IMR-90 (cell line): ENCODE measurements at regions not wholly inside any gene's neighbourhood (a gene's known extent, or its start where the extent isn't known, plus 50 kb on each side); places are given as distances from the start of the nearest gene placed in this dataset.

Source experiments
- ATAC-seq: fragments of 200-7000 bp; cut with Tn5 transposase; 2 replicates; pipeline ENCODE4 v1.9.1; 2020; ENCODE audit warnings: low read depth, mild to moderate bottlenecking, moderate library complexity
- BruUV-seq: library from RNA; stranded (reverse); fragments of 400-500 nt; replicated peaks from 2 replicates; lab custom pipeline; 2021; lab: Mats Ljungman, UMichigan
- CTCF ChIA-PET: fragments of 300-600 bp; formaldehyde crosslinking; extraction: SDS; loops from one replicate; lab custom pipeline; 2021; ENCODE audit warnings: antibody characterized with exemption; lab: Yijun Ruan, JAX
- POLR2A ChIA-PET: fragments of 300-600 bp; sonication (Branson Sonifier 250); formaldehyde crosslinking; loops from one replicate; lab custom pipeline; 2022; ENCODE audit warnings: antibody characterized with exemption; ENCODE audit not compliant: unreplicated experiment; lab: Charles Lee
- DNase-seq: peaks from one replicate; pipeline ENCODE4 v3.0.0; 2013
- H2AFZ ChIP-seq: replicated peaks from 2 replicates; pipeline ENCODE3; 2013; ENCODE audit warnings: low read length, mild to moderate bottlenecking; ENCODE audit not compliant: poor library complexity
- H2AK5ac ChIP-seq: 2 replicates; pipeline ENCODE4 v1.6.1; 2013; ENCODE audit warnings: low read depth, low read length, inconsistent platforms
- H2AK9ac ChIP-seq: replicated peaks from 2 replicates; pipeline ENCODE3; 2013; ENCODE audit warnings: mild to moderate bottlenecking, low read depth, low read length, moderate library complexity; ENCODE audit not compliant: poor library complexity
- H2BK120ac ChIP-seq: 2 replicates; pipeline ENCODE4 v1.6.1; 2013; ENCODE audit warnings: low read depth, low read length, inconsistent platforms
- H2BK15ac ChIP-seq: 3 replicates; pipeline ENCODE4 v1.6.1; 2013; ENCODE audit warnings: low read depth, low read length, inconsistent platforms
- H2BK20ac ChIP-seq: 2 replicates; pipeline ENCODE4 v1.6.1; 2013; ENCODE audit warnings: low read depth, mild to moderate bottlenecking, inconsistent platforms, low read length, moderate library complexity
- H2BK5ac ChIP-seq: 2 replicates; pipeline ENCODE4 v1.6.1; 2013; ENCODE audit warnings: mild to moderate bottlenecking, low read depth, low read length, inconsistent platforms; ENCODE audit not compliant: poor library complexity, severe bottlenecking
- H3K14ac ChIP-seq: replicated peaks from 2 replicates; pipeline ENCODE4 v1.6.1; 2013; ENCODE audit warnings: low read depth, low read length, inconsistent platforms
- H3K18ac ChIP-seq: 2 replicates; pipeline ENCODE4 v1.6.1; 2013; ENCODE audit warnings: low read depth, low read length, control low read depth
- H3K23ac ChIP-seq: 2 replicates; pipeline ENCODE4 v1.6.1; 2013; ENCODE audit warnings: low read depth, low read length, inconsistent platforms
- H3K27ac ChIP-seq: 2 replicates; pipeline ENCODE4 v1.5.1; 2013; ENCODE audit warnings: mild to moderate bottlenecking, control low read depth, low read length; ENCODE audit not compliant: insufficient read depth
- H3K27me3 ChIP-seq: 2 replicates; pipeline ENCODE4 v1.6.1; 2013; ENCODE audit warnings: low read length; ENCODE audit not compliant: control insufficient read depth, insufficient read depth
- H3K36me3 ChIP-seq: 2 replicates; pipeline ENCODE4 v1.6.1; 2013; ENCODE audit warnings: low read length, mixed read lengths; ENCODE audit not compliant: control insufficient read depth, insufficient read depth
- H3K4ac ChIP-seq: 2 replicates; pipeline ENCODE4 v1.6.1; 2013; ENCODE audit warnings: low read depth, low read length, inconsistent platforms
- H3K4me1 ChIP-seq: 2 replicates; pipeline ENCODE4 v1.6.1; 2013; ENCODE audit warnings: low read length, mixed read lengths; ENCODE audit not compliant: control insufficient read depth, insufficient read depth
- H3K4me2 ChIP-seq: 2 replicates; pipeline ENCODE4 v1.6.1; 2013; ENCODE audit warnings: low read depth, mild to moderate bottlenecking, control low read depth, low read length, moderate library complexity
- H3K4me3 ChIP-seq: 2 replicates; pipeline ENCODE4 v1.5.1; 2013; ENCODE audit warnings: low read depth, mild to moderate bottlenecking, control low read depth, low read length, moderate library complexity; ENCODE audit not compliant: insufficient read depth
- H3K56ac ChIP-seq: 2 replicates; pipeline ENCODE4 v1.6.1; 2013; ENCODE audit warnings: low read length, inconsistent platforms; ENCODE audit not compliant: insufficient read depth; ENCODE audit errors: extremely low read depth
- H3K79me1 ChIP-seq, 2 experiments: 2 replicates each; pipeline ENCODE4 v1.6.1; 2013; ENCODE audit warnings: low read length in 2 of 2, inconsistent platforms in 1 of 2, low read depth in 1 of 2
- H3K9ac ChIP-seq: 2 replicates; pipeline ENCODE4 v1.6.1; 2013; ENCODE audit warnings: low read depth, low read length, control low read depth
- H3K9me1 ChIP-seq: 2 replicates; pipeline ENCODE4 v1.6.1; 2013; ENCODE audit warnings: low read length, inconsistent platforms; ENCODE audit not compliant: insufficient read depth
- H3K9me3 ChIP-seq: 2 replicates; pipeline ENCODE4 v1.6.1; 2013; ENCODE audit warnings: low read length; ENCODE audit not compliant: control insufficient read depth, insufficient read depth
- H4K20me1 ChIP-seq: 2 replicates; pipeline ENCODE4 v1.6.1; 2013; ENCODE audit warnings: low read length, inconsistent platforms; ENCODE audit not compliant: insufficient read depth
- H4K5ac ChIP-seq: 2 replicates; pipeline ENCODE4 v1.6.1; 2013; ENCODE audit warnings: mild to moderate bottlenecking, low read depth, low read length, control low read depth
- H4K8ac ChIP-seq, 2 experiments: 2 replicates each; pipeline ENCODE4 v1.6.1; 2013; ENCODE audit warnings: low read depth in 2 of 2, low read length in 2 of 2, control low read depth in 1 of 2, inconsistent platforms in 1 of 2
- H4K91ac ChIP-seq: 2 replicates; pipeline ENCODE4 v1.6.1; 2013; ENCODE audit warnings: low read depth, low read length, inconsistent platforms; ENCODE audit not compliant: insufficient read depth
- BHLHE40 ChIP-seq: fragments of 150-350 bp; IDR thresholded peaks from 2 replicates; pipeline ENCODE4 v1.6.1; 2016; ENCODE audit warnings: mild to moderate bottlenecking, low read depth, low read length
- CEBPB ChIP-seq: IDR thresholded peaks from 2 replicates; pipeline ENCODE4 v1.6.1; 2012; ENCODE audit warnings: low read depth, low read length, improper control_type of control experiment
- CHD1 ChIP-seq: IDR thresholded peaks from 2 replicates; pipeline ENCODE4 v1.6.1; 2012; ENCODE audit warnings: low read depth, low read length, improper control_type of control experiment
- FOS ChIP-seq: fragments of 150-350 bp; IDR thresholded peaks from 2 replicates; pipeline ENCODE4 v1.6.1; 2016; ENCODE audit warnings: low read depth, low read length
- MAZ ChIP-seq: IDR thresholded peaks from 2 replicates; pipeline ENCODE4 v1.6.1; 2012; ENCODE audit warnings: low read depth, mild to moderate bottlenecking, low read length, improper control_type of control experiment, moderate library complexity, borderline replicate concordance
- MXI1 ChIP-seq: IDR thresholded peaks from 2 replicates; pipeline ENCODE4 v1.6.1; 2012; ENCODE audit warnings: low read depth, mild to moderate bottlenecking, low read length, moderate library complexity, borderline replicate concordance
- NFE2L2 ChIP-seq: fragments of 150-350 bp; IDR thresholded peaks from 2 replicates; pipeline ENCODE4 v1.6.1; 2016; ENCODE audit warnings: low read depth, mild to moderate bottlenecking, low read length
- POLR2A ChIP-seq: IDR thresholded peaks from 2 replicates; pipeline ENCODE4 v1.6.1; 2012; ENCODE audit warnings: mild to moderate bottlenecking, low read depth, low read length
- RCOR1 ChIP-seq: IDR thresholded peaks from 2 replicates; pipeline ENCODE4 v1.6.1; 2012; ENCODE audit warnings: mild to moderate bottlenecking, low read length, improper control_type of control experiment; ENCODE audit not compliant: insufficient replicate concordance
- RFX5 ChIP-seq: IDR thresholded peaks from 2 replicates; pipeline ENCODE4 v1.8.0; 2012; ENCODE audit warnings: low read depth, mild to moderate bottlenecking, low read length, moderate library complexity
- WGBS, 2 experiments: methylation state at CpG; one replicate each; pipeline versions ENCODE4 v1.1.5 to v1.1.7; 2013; ENCODE audit warnings: missing lambda C conversion rate in 2 of 2; ENCODE audit not compliant: insufficient read length in 1 of 2; ENCODE audit errors: extremely low coverage in 2 of 2; 5-methylcytosine and 5-hydroxymethylcytosine counted together
- dilution Hi-C: fragments of 300-500 bp; cut with HindIII; formaldehyde crosslinking; loops from one replicate; pipeline ENCODE4 v1.14.3; 2018; ENCODE audit warnings: low sequenced_read_pairs; ENCODE audit not compliant: unreplicated experiment
- in situ Hi-C: fragments of 300-500 bp; cut with MboI; formaldehyde crosslinking; loops from 3 replicates; pipeline ENCODE4 v1.14.3; 2019; ENCODE audit warnings: low sequenced_read_pairs, inconsistent platforms, mixed read lengths
- intact Hi-C: fragments of 100-400 bp; cut with micrococcal nuclease; formaldehyde crosslinking; loops from 2 replicates; pipeline ENCODE4 v1.10.0; 2022
- TF ChIP-seq, protein P1 (sequence below): fragments of 150-350 bp; IDR thresholded peaks from 2 replicates; pipeline ENCODE4 v1.6.1; 2017; ENCODE audit warnings: mild to moderate bottlenecking, antibody characterized with exemption, low read length, low read depth
- TF ChIP-seq, protein P2 (sequence below): fragments of 150-350 bp; IDR thresholded peaks from 2 replicates; pipeline ENCODE4 v1.6.1; 2016; ENCODE audit warnings: low read depth, mild to moderate bottlenecking, low read length, moderate library complexity, borderline replicate concordance

DNA sequence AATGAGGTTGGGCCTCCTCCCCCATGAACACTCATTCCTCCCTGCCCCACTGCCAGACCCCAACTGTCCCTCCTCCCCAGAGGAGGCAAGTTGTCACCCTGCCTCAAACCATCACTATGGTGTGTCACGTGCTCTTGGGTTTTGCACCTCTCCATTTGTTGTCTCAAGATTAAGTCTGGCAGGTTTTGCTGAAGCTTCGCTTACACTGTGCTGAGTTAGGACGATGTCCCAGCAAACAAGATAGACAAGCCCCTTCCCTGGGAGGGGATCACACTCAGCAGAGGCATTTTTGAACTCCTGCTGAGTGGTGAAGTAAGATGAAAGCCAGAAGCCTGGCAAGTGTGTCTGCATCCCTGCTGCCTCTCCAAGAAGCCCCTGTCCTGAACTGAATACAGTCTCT lies 78.3 kb downstream of the CBLN1 start:
- Histone ChIP-seq H3K79me1 (no peaks in the 10 kb centered on the region), H2AK9ac (no peak overlapping the region), H3K4me3 (no peak overlapping the region), H4K5ac (no peak overlapping the region), H3K56ac (no peak overlapping the region), H2BK5ac (no peak overlapping the region), H3K9me1 (no peaks in the 10 kb centered on the region), H2BK15ac (no peak overlapping the region), H3K27me3 (no peaks in the 10 kb centered on the region), H3K36me3 (no peaks in the 10 kb centered on the region), H3K4me2 (no peak overlapping the region), H3K27ac (no peak overlapping the region), H3K14ac (no peak overlapping the region), H3K4ac (no peak overlapping the region), H3K23ac (no peak overlapping the region), H3K4me1 (no peaks in the 10 kb centered on the region), H4K91ac (no peak overlapping the region), H2AFZ (no peak overlapping the region), H3K18ac (no peak overlapping the region), H2BK20ac (no peak overlapping the region), H2BK120ac (no peak overlapping the region), H3K9me3 (no peaks in the 10 kb centered on the region), H4K8ac (no peak overlapping the region), H3K9ac (no peak overlapping the region), H2AK5ac (no peak overlapping the region), H4K20me1 (no peaks in the 10 kb centered on the region)
- dilution Hi-C loops (no loop called here), in situ Hi-C loops (no loop called here), intact Hi-C loops (no loop called here)
- no peak for TF ChIP-seq NFE2L2
- no peak for TF ChIP-seq RFX5
- TF ChIP-seq FOS = no peak
- TF ChIP-seq CEBPB = no peak
- TF ChIP-seq MAZ = no peak
- no peak for TF ChIP-seq POLR2A
- no peak for TF ChIP-seq MXI1
- TF ChIP-seq, protein P1, sequence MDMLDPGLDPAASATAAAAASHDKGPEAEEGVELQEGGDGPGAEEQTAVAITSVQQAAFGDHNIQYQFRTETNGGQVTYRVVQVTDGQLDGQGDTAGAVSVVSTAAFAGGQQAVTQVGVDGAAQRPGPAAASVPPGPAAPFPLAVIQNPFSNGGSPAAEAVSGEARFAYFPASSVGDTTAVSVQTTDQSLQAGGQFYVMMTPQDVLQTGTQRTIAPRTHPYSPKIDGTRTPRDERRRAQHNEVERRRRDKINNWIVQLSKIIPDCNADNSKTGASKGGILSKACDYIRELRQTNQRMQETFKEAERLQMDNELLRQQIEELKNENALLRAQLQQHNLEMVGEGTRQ = no peak
- TF ChIP-seq RCOR1 = no peak
- TF ChIP-seq CHD1 = no peak
- TF ChIP-seq, protein P2, sequence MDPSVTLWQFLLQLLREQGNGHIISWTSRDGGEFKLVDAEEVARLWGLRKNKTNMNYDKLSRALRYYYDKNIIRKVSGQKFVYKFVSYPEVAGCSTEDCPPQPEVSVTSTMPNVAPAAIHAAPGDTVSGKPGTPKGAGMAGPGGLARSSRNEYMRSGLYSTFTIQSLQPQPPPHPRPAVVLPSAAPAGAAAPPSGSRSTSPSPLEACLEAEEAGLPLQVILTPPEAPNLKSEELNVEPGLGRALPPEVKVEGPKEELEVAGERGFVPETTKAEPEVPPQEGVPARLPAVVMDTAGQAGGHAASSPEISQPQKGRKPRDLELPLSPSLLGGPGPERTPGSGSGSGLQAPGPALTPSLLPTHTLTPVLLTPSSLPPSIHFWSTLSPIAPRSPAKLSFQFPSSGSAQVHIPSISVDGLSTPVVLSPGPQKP = no peak
- TF ChIP-seq BHLHE40 = no peak
- CTCF ChIA-PET = no interaction called here
- POLR2A ChIA-PET = no interaction called here
- WGBS, 2 experiments = no CpG with 5 or more reads among the region's 3 CpGs
- no TSS peak for BruUV-seq
- ATAC-seq (no peak), DNase-seq (no peak)
